GM12865 (cell line): ENCODE measurements at regions not wholly inside any gene's neighbourhood (a gene's known extent, or its start where the extent isn't known, plus 50 kb on each side); places are given as distances from the start of the nearest gene placed in this dataset.

Experiments used
- DNase-seq: peaks from one replicate; pipeline ENCODE4 v3.0.0; 2010; ENCODE audit warnings: low read depth
- H3K4me3 ChIP-seq: 2 replicates; pipeline ENCODE4 v1.5.1; 2011; ENCODE audit warnings: mild to moderate bottlenecking, low read depth, low read length, control low read depth
- TF ChIP-seq, protein P1 (sequence below): IDR thresholded peaks from 2 replicates; pipeline ENCODE4 v1.5.1; 2011; ENCODE audit warnings: low read length, control low read depth, low read depth, inconsistent platforms; ENCODE audit not compliant: insufficient read depth; ENCODE audit errors: missing control alignments

- peak; percentile 15 for DNase-seq
- TF ChIP-seq, protein P1, sequence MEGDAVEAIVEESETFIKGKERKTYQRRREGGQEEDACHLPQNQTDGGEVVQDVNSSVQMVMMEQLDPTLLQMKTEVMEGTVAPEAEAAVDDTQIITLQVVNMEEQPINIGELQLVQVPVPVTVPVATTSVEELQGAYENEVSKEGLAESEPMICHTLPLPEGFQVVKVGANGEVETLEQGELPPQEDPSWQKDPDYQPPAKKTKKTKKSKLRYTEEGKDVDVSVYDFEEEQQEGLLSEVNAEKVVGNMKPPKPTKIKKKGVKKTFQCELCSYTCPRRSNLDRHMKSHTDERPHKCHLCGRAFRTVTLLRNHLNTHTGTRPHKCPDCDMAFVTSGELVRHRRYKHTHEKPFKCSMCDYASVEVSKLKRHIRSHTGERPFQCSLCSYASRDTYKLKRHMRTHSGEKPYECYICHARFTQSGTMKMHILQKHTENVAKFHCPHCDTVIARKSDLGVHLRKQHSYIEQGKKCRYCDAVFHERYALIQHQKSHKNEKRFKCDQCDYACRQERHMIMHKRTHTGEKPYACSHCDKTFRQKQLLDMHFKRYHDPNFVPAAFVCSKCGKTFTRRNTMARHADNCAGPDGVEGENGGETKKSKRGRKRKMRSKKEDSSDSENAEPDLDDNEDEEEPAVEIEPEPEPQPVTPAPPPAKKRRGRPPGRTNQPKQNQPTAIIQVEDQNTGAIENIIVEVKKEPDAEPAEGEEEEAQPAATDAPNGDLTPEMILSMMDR, result no peak
- no peak overlapping the region for H3K4me3 ChIP-seq
These were observed 713.4 kb upstream of the ACO1 start for GRCh38 chr9:31671011-31671410.

DNA sequence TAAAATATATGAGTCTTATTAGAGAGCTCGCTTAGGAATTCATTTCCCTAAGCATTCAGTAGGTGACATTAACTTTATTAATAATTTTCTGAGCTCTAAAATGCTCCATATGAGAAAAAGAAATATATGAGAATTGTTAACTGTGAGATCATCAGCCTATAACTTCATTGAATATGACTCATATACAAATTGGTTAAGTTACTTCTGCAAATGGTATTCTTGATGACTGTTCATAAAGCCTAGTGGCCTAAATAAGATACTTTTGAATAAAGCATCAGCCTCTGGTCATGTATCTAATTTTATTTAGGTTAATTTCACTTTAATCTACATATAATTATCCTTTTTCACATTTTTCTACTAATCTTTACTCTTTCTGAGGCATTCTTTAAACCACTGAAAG is 710.2 kb upstream of the ACO1 start:
- TF ChIP-seq, protein P1, result no peak
- no peak for DNase-seq
- H3K4me3 ChIP-seq, result no peak overlapping the region

DNA sequence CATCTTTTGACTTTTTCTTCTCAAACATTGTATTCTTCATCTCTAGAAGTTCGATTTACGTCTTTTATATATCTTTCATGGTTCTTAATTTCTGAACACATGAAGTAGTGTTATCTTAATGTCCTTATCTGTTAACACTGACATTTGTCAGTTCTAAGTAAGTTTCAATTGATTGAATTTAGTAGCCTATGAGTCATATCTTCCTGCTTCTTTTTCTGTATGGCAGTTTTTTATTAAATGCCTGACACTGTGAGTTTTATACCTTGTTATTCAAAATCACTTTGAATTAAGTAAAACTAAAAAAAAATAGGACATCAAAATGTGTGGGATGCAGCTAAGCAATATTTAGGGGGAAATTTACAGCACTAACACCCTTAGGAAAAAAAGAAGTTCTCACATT is 707.0 kb upstream of the ACO1 start:
- no peak for DNase-seq
- TF ChIP-seq, protein P1, result no peak
- no peak overlapping the region for H3K4me3 ChIP-seq

GRCh38 chr9:31677877-31678276 is 706.6 kb upstream of the ACO1 start:
- TF ChIP-seq, protein P1, result no peak

GRCh38 chr9:31683116-31683515 is 701.3 kb upstream of the ACO1 start:
- TF ChIP-seq, protein P1, result no peak
- DNase-seq, result no peak
- H3K4me3 ChIP-seq, result no peak overlapping the region

More at GRCh38 chr9:31677877-31678276, 706.6 kb upstream of the ACO1 start:
- no peak for DNase-seq
- H3K4me3 ChIP-seq, result no peak overlapping the region

DNA sequence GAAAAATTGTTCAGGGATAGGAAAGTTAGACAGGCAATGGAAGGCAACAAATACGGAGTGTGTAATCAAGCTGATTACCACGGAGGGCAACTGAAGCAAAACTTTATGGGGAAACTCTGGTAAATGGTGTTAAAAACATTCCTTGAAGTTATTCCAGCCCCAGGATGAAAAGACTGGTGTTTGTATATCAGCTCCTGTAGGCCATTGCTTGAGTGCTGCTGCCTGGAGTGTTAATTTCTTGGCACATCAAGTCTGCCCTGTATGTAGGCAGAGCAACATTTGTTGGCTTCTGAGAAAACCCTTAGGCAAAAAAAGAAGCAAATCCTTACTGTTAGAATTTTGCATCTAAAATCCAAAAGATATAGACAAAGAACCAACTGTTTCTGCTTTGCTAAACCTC is 686.5 kb upstream of the ACO1 start:
- H3K4me3 ChIP-seq, result no peak overlapping the region
- DNase-seq, result no peak
- TF ChIP-seq, protein P1, result no peak

GRCh38 chr9:31699836-31700235 is 684.6 kb upstream of the ACO1 start:
- DNase-seq, result no peak
- no peak overlapping the region for H3K4me3 ChIP-seq
- TF ChIP-seq, protein P1, result no peak
